ENCODE measurements at regions not wholly inside any gene's neighbourhood (a gene's known extent, or its start where the extent isn't known, plus 50 kb on each side); places are given as distances from the start of the nearest gene placed in this dataset.
"Not testable (repeated sequence)": the region's sequence is repeated elsewhere in the genome, so short reads cannot be mapped to it uniquely, and the experiment has no call there.

DNA sequence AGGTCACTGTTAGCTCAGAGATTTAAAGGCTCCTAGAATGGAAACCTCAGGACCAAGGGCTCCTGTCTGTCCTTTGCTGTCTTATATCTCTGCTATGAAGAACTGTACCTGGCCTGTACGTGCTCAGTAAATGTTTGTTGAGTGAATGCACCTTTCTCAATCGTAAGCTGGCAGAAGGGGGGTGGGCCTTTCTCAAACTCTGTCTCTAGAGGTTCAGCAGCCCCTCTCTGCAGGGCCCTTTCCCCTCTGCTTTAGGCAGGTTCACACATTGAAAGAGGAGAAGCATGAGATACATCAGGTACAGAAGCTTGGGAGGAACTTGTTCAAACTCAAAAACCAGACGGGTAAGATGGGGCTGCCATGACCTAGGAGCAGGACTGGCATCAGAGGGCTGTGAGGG is 155.6 kb downstream of the GOLGA6L4 start:
- Histone ChIP-seq H3K9ac (ENCODE audit: low read length in 3 of 3) (no peak overlapping the region), H3K27me3 (ENCODE audit: control insufficient read depth, insufficient read depth, low read length) (no peaks in the 10 kb centered on the region), H3K27ac (ENCODE audit: low read depth in 2 of 2, low read length in 2 of 2) (no peak overlapping the region), H3K4me1 (ENCODE audit: control insufficient read depth in 2 of 3, insufficient read depth in 2 of 3, low read depth in 1 of 3, low read length in 3 of 3) (no peaks in the 10 kb centered on the region), H3K9me3 (ENCODE audit: control insufficient read depth in 2 of 3, insufficient read depth in 1 of 3, low read length in 3 of 3) (no peaks in the 10 kb centered on the region), H3K36me3 (ENCODE audit: control insufficient read depth in 2 of 3, insufficient read depth in 3 of 3, low read length in 3 of 3) (no peaks in the 10 kb centered on the region), H3K4me3 (ENCODE audit: low read length in 3 of 3) (no peak overlapping the region)
- DNase-seq, result peak in 1 of 5 donors; percentile 1
- intact Hi-C loops (cut with DNase I), result no loop called here
- FAIRE-seq, result no peak
- TF ChIP-seq, protein P1, sequence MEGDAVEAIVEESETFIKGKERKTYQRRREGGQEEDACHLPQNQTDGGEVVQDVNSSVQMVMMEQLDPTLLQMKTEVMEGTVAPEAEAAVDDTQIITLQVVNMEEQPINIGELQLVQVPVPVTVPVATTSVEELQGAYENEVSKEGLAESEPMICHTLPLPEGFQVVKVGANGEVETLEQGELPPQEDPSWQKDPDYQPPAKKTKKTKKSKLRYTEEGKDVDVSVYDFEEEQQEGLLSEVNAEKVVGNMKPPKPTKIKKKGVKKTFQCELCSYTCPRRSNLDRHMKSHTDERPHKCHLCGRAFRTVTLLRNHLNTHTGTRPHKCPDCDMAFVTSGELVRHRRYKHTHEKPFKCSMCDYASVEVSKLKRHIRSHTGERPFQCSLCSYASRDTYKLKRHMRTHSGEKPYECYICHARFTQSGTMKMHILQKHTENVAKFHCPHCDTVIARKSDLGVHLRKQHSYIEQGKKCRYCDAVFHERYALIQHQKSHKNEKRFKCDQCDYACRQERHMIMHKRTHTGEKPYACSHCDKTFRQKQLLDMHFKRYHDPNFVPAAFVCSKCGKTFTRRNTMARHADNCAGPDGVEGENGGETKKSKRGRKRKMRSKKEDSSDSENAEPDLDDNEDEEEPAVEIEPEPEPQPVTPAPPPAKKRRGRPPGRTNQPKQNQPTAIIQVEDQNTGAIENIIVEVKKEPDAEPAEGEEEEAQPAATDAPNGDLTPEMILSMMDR (IDR thresholded peaks at IDR 0.05; ENCODE audit: borderline replicate concordance, extremely low read depth, insufficient read depth), result no peak

DNA sequence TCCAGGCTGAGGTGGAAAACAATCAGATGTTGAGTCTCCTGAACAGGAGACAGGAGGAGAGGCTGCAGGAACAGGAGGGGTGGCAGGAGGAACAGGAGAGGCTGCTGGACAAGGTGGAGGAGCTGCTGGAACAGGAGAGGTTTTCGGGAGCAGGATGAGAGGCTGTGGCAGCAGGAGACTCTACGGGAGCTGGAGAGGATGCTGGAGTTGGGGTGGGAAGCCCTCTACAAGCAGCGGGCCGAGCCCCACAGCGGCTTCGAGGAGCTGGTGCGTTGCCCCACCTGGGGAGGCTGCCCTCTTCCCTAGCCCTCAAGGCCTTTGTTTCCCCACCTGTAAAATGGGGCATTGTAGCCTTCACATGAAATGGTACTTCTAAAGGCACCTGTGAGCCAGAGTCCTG is 156.4 kb downstream of the GOLGA6L4 start:
- H3K27ac ChIP-seq (ENCODE audit: low read depth in 2 of 2, low read length in 2 of 2); H3K9ac ChIP-seq (ENCODE audit: low read length in 3 of 3); H3K36me3 ChIP-seq (ENCODE audit: control insufficient read depth in 2 of 3, insufficient read depth in 3 of 3, low read length in 3 of 3); H3K4me1 ChIP-seq (ENCODE audit: control insufficient read depth in 2 of 3, insufficient read depth in 2 of 3, low read depth in 1 of 3, low read length in 3 of 3); H3K4me3 ChIP-seq (ENCODE audit: low read length in 3 of 3); intact Hi-C loops (cut with DNase I); H3K9me3 ChIP-seq (ENCODE audit: control insufficient read depth in 2 of 3, insufficient read depth in 1 of 3, low read length in 3 of 3); FAIRE-seq; H3K27me3 ChIP-seq (ENCODE audit: control insufficient read depth, insufficient read depth, low read length): not testable (repeated sequence)
- peak in 2 of 5 donors; percentile 3 to 43 for DNase-seq

DNA sequence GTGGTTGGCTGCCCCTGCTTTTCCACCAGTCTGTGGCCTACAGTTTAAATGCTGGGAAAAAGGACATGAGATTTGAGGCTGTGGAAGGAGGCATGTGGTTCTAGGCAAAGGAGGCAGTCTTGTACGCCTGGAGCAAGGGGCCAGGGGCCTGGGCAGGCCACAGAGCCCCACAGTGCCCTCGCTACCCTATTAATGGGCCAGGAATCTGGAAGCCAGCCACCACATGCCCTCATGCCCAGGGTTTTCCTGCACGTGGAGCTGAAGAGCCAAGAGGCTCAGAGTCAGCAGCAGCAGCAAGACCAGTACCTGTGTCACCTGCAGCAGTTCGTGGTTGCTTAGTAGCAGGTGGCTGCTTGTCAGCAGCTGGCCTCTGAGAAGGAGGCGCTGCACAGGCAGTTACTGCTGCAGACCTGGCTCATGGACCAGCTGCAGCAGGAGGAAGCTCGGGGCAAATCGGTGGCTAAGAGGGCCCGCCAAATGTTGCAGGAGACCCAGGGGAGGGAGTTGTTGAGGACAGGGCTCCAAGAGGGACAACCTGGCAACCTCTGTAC is 157.9 kb downstream of the GOLGA6L4 start:
- H3K27ac ChIP-seq (ENCODE audit: low read depth in 2 of 2, low read length in 2 of 2); H3K9me3 ChIP-seq (ENCODE audit: control insufficient read depth in 2 of 3, insufficient read depth in 1 of 3, low read length in 3 of 3); intact Hi-C loops (cut with DNase I); FAIRE-seq; H3K27me3 ChIP-seq (ENCODE audit: control insufficient read depth, insufficient read depth, low read length); H3K4me3 ChIP-seq (ENCODE audit: low read length in 3 of 3); H3K36me3 ChIP-seq (ENCODE audit: control insufficient read depth in 2 of 3, insufficient read depth in 3 of 3, low read length in 3 of 3); H3K4me1 ChIP-seq (ENCODE audit: control insufficient read depth in 2 of 3, insufficient read depth in 2 of 3, low read depth in 1 of 3, low read length in 3 of 3); H3K9ac ChIP-seq (ENCODE audit: low read length in 3 of 3): not testable (repeated sequence)
- peak; percentile 22 to 48 (median 28) for DNase-seq

DNA sequence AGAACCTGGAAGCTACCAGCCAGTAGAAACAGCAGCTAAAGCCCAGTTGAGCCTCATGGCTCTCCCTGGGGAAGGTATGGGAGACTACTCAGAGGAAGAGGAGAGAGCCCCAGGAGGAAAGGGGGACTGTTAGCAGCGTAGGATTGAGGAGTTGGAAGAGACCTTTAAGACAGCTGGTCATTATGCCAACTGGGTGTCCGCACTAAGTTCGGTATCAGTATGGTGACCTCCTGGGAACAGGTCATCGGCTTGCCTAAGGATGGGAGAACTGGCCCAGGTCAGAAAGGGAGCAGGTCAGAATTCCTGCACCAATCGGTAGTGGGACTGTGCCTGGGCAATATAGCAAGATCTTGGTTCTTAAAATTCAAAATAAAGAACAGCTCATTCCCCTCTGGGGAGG is 158.4 kb downstream of the GOLGA6L4 start:
- FAIRE-seq; H3K4me1 ChIP-seq (ENCODE audit: control insufficient read depth in 2 of 3, insufficient read depth in 2 of 3, low read depth in 1 of 3, low read length in 3 of 3): not testable (repeated sequence)

DNA sequence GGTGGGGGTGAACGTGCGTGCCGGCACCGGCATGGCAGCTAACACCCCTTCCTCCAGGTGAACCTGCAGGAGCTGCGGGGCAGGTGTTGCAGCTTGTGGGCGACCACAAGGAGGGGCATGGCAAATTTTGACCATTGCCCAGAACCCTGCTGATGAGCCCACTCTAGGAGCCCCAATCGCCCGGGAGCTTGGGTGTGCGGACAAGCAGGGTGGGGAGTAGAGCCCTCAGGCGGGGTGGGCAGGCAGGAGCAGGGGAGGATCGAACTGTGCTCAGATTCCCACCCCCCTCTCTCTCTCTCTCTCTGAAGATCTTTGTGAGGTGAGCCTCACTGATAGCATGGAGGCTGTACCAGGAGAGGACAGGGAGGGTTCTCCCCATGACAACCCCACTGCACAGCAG is 159.8 kb downstream of the GOLGA6L4 start:
- H3K9ac ChIP-seq (ENCODE audit: low read length in 3 of 3); FAIRE-seq; H3K9me3 ChIP-seq (ENCODE audit: control insufficient read depth in 2 of 3, insufficient read depth in 1 of 3, low read length in 3 of 3); H3K4me3 ChIP-seq (ENCODE audit: low read length in 3 of 3); H3K27ac ChIP-seq (ENCODE audit: low read depth in 2 of 2, low read length in 2 of 2); H3K36me3 ChIP-seq (ENCODE audit: control insufficient read depth in 2 of 3, insufficient read depth in 3 of 3, low read length in 3 of 3); H3K27me3 ChIP-seq (ENCODE audit: control insufficient read depth, insufficient read depth, low read length); intact Hi-C loops (cut with DNase I); H3K4me1 ChIP-seq (ENCODE audit: control insufficient read depth in 2 of 3, insufficient read depth in 2 of 3, low read depth in 1 of 3, low read length in 3 of 3): not testable (repeated sequence)
- peak in 2 of 5 donors; percentile 9 to 21 for DNase-seq

More for the DNA sequence above, 158.4 kb downstream of the GOLGA6L4 start:
- intact Hi-C loops (cut with DNase I); H3K4me3 ChIP-seq (ENCODE audit: low read length in 3 of 3); H3K27me3 ChIP-seq (ENCODE audit: control insufficient read depth, insufficient read depth, low read length); H3K9me3 ChIP-seq (ENCODE audit: control insufficient read depth in 2 of 3, insufficient read depth in 1 of 3, low read length in 3 of 3); H3K9ac ChIP-seq (ENCODE audit: low read length in 3 of 3); H3K36me3 ChIP-seq (ENCODE audit: control insufficient read depth in 2 of 3, insufficient read depth in 3 of 3, low read length in 3 of 3); H3K27ac ChIP-seq (ENCODE audit: low read depth in 2 of 2, low read length in 2 of 2): not testable (repeated sequence)
- DNase-seq, result peak in 1 of 5 donors; percentile 12

DNA sequence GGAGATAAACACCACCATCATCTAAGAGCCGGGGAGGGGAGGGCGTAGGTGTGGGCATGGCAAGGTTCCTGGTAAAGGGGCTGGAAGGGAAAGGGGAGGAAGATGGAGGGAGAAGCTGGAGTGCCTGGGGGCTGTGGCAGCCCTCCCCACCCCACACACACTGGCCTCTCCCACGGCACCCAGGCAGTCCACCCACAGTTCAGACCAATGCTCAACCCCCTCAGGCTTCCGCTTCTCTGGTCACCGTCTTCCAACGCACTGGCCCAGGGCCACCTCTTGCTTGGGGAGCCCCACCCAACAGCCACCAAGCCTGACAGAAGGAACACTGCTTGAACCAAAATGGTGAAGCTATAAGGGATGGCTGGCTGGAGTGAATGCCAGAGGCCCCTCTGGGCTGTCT is 160.3 kb downstream of the GOLGA6L4 start:
- FAIRE-seq; H3K36me3 ChIP-seq (ENCODE audit: control insufficient read depth in 2 of 3, insufficient read depth in 3 of 3, low read length in 3 of 3); H3K9ac ChIP-seq (ENCODE audit: low read length in 3 of 3); H3K27me3 ChIP-seq (ENCODE audit: control insufficient read depth, insufficient read depth, low read length); H3K9me3 ChIP-seq (ENCODE audit: control insufficient read depth in 2 of 3, insufficient read depth in 1 of 3, low read length in 3 of 3); intact Hi-C loops (cut with DNase I); H3K4me1 ChIP-seq (ENCODE audit: control insufficient read depth in 2 of 3, insufficient read depth in 2 of 3, low read depth in 1 of 3, low read length in 3 of 3); H3K27ac ChIP-seq (ENCODE audit: low read depth in 2 of 2, low read length in 2 of 2); H3K4me3 ChIP-seq (ENCODE audit: low read length in 3 of 3): not testable (repeated sequence)
- peak in 2 of 5 donors; percentile 14 to 38 for DNase-seq

DNA sequence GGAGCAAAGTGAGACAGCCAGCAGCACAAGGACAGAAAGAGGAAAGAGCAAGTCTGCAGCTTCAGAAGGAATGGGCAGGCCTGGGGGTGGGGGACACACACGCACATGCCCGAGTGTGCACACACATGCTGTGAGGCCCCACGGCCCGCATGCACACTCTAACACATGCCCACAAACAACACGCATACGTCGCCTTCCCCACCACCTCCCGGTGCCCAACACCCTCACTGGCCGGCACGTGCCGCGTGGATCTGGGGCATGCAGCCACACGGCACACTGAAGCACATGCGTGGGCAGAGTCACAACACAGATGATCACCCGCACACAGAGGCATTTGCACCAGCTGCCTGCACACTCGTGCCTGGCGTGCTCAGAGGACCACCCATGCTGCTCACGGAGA is 161.5 kb downstream of the GOLGA6L4 start:
- H3K27ac ChIP-seq (ENCODE audit: low read depth in 2 of 2, low read length in 2 of 2); H3K36me3 ChIP-seq (ENCODE audit: control insufficient read depth in 2 of 3, insufficient read depth in 3 of 3, low read length in 3 of 3); H3K4me1 ChIP-seq (ENCODE audit: control insufficient read depth in 2 of 3, insufficient read depth in 2 of 3, low read depth in 1 of 3, low read length in 3 of 3); H3K9ac ChIP-seq (ENCODE audit: low read length in 3 of 3); H3K27me3 ChIP-seq (ENCODE audit: control insufficient read depth, insufficient read depth, low read length); H3K4me3 ChIP-seq (ENCODE audit: low read length in 3 of 3); intact Hi-C loops (cut with DNase I); FAIRE-seq; H3K9me3 ChIP-seq (ENCODE audit: control insufficient read depth in 2 of 3, insufficient read depth in 1 of 3, low read length in 3 of 3): not testable (repeated sequence)
- DNase-seq, result peak in 2 of 5 donors; percentile 3 to 15

DNA sequence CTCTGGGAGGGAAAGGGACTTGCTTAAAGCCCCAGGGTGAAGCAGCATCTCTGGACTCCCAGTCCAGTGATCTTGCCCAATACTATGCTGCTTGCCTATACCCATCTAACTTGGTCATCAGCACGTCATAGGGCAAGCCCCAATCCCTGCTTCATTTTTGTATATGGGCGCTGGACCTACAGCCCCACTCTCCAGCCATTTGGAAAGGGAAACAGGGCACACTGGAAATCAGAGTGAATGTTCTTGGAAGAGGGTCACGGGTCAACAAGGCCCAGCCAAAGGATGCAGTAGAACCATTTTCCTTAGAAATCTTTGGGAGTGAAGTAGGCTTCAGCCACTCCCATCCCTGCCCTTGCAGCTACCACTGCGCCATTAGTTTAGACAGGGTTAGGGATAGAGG is 162.5 kb downstream of the GOLGA6L4 start:
- H3K4me3 ChIP-seq (ENCODE audit: low read length in 3 of 3); FAIRE-seq; H3K27me3 ChIP-seq (ENCODE audit: control insufficient read depth, insufficient read depth, low read length); H3K27ac ChIP-seq (ENCODE audit: low read depth in 2 of 2, low read length in 2 of 2); intact Hi-C loops (cut with DNase I); H3K36me3 ChIP-seq (ENCODE audit: control insufficient read depth in 2 of 3, insufficient read depth in 3 of 3, low read length in 3 of 3); DNase-seq; H3K9me3 ChIP-seq (ENCODE audit: control insufficient read depth in 2 of 3, insufficient read depth in 1 of 3, low read length in 3 of 3); H3K9ac ChIP-seq (ENCODE audit: low read length in 3 of 3); H3K4me1 ChIP-seq (ENCODE audit: control insufficient read depth in 2 of 3, insufficient read depth in 2 of 3, low read depth in 1 of 3, low read length in 3 of 3): not testable (repeated sequence)

Data from kidney (tissue), 13 donors.